PC-3 (cell line): ENCODE measurements at regions not wholly inside any gene's neighbourhood (a gene's known extent, or its start where the extent isn't known, plus 50 kb on each side); places are given as distances from the start of the nearest gene placed in this dataset.

ENCODE experiments used
- ATAC-seq: fragments of 200-7000 bp; cut with Tn5 transposase; 2 replicates; pipeline ENCODE4 v1.9.1; 2020; ENCODE audit warnings: mild to moderate bottlenecking, moderate library complexity
- BruUV-seq: library from RNA; stranded (reverse); fragments of 400-500 nt; replicated peaks from 2 replicates; lab custom pipeline; 2021; lab: Mats Ljungman, UMichigan
- CTCF ChIA-PET: fragments of 300-600 bp; sonication (Branson Sonifier 250); formaldehyde crosslinking; loops from one replicate; lab custom pipeline; 2022; ENCODE audit warnings: antibody characterized with exemption; lab: Charles Lee
- POLR2A ChIA-PET: fragments of 300-600 bp; sonication (Branson Sonifier 250); formaldehyde crosslinking; loops from one replicate; lab custom pipeline; 2022; ENCODE audit warnings: antibody characterized with exemption; ENCODE audit not compliant: unreplicated experiment; lab: Charles Lee
- DNase-seq: peaks from one replicate; pipeline ENCODE4 v3.0.0-alpha.2; 2015
- H2AFZ ChIP-seq: fragments of 300-600 bp; sonication (generic); 2 replicates; pipeline ENCODE4 v1.6.0; 2016; ENCODE audit warnings: antibody characterized with exemption, low read length
- H3F3A ChIP-seq: fragments of 300-600 bp; sonication (generic); one replicate; pipeline ENCODE4 v1.6.0; 2017; ENCODE audit warnings: antibody characterized with exemption, low read length, control low read depth, mild to moderate bottlenecking; ENCODE audit not compliant: unreplicated experiment
- H3K27ac ChIP-seq: fragments of 300-600 bp; sonication (generic); 2 replicates; pipeline ENCODE4 v1.5.1; 2016; ENCODE audit warnings: mild to moderate bottlenecking, low read length
- H3K27me3 ChIP-seq: fragments of 300-600 bp; sonication (generic); 2 replicates; pipeline ENCODE4 v1.6.1; 2016; ENCODE audit warnings: low read length, mixed read lengths
- H3K36me3 ChIP-seq: fragments of 300-600 bp; sonication (generic); 2 replicates; pipeline ENCODE4 v1.6.1; 2016; ENCODE audit warnings: low read depth, mixed run types, low read length, mixed read lengths
- H3K4me1 ChIP-seq: fragments of 300-600 bp; sonication (generic); 2 replicates; pipeline ENCODE4 v1.5.1; 2016; ENCODE audit warnings: low read length; ENCODE audit not compliant: insufficient read depth
- H3K4me2 ChIP-seq: fragments of 300-600 bp; sonication (generic); 2 replicates; pipeline ENCODE4 v1.6.0; 2016; ENCODE audit warnings: low read length
- H3K4me3 ChIP-seq: fragments of 300-600 bp; sonication (generic); 2 replicates; pipeline ENCODE4 v1.5.1; 2016; ENCODE audit warnings: mild to moderate bottlenecking, low read length, mixed read lengths
- H3K79me2 ChIP-seq: fragments of 300-600 bp; sonication (generic); 2 replicates; pipeline ENCODE4 v1.6.1; 2017; ENCODE audit warnings: low read length, mixed read lengths
- H3K9ac ChIP-seq: fragments of 300-600 bp; sonication (generic); 2 replicates; pipeline ENCODE4 v1.6.0; 2016; ENCODE audit warnings: mild to moderate bottlenecking, low read length
- H3K9me2 ChIP-seq: fragments of 300-600 bp; sonication (generic); replicated peaks from 2 replicates; pipeline ENCODE4 v1.6.1; 2016; ENCODE audit warnings: mixed run types, low read length, mixed read lengths
- H3K9me3 ChIP-seq: fragments of 300-600 bp; sonication (generic); 2 replicates; pipeline ENCODE4 v1.6.1; 2016; ENCODE audit warnings: low read length, mixed read lengths
- H4K20me1 ChIP-seq: fragments of 300-600 bp; sonication (generic); 2 replicates; pipeline ENCODE4 v1.6.1; 2016; ENCODE audit warnings: low read length, mixed read lengths
- EZH2 ChIP-seq: fragments of 300-600 bp; sonication (generic); IDR thresholded peaks from one replicate; pipeline ENCODE4 v1.6.1; 2017; ENCODE audit warnings: antibody characterized with exemption, mild to moderate bottlenecking, low read length; ENCODE audit not compliant: unreplicated experiment
- EZH2phosphoT487 ChIP-seq: fragments of 300-600 bp; sonication (generic); IDR thresholded peaks from 2 replicates; pipeline ENCODE4 v1.6.1; 2018; ENCODE audit warnings: mild to moderate bottlenecking, antibody characterized with exemption, low read length, borderline replicate concordance
- intact Hi-C: fragments of 100-400 bp; cut with micrococcal nuclease; formaldehyde crosslinking; loops from 2 replicates; pipeline ENCODE4 v1.9.0; 2023
- TF ChIP-seq, protein P1 (sequence below): fragments of 300-600 bp; sonication (generic); conservative IDR thresholded peaks from 2 replicates; pipeline ENCODE4 v1.5.1; 2017; ENCODE audit warnings: antibody characterized with exemption, low read depth, mild to moderate bottlenecking, low read length

DNA sequence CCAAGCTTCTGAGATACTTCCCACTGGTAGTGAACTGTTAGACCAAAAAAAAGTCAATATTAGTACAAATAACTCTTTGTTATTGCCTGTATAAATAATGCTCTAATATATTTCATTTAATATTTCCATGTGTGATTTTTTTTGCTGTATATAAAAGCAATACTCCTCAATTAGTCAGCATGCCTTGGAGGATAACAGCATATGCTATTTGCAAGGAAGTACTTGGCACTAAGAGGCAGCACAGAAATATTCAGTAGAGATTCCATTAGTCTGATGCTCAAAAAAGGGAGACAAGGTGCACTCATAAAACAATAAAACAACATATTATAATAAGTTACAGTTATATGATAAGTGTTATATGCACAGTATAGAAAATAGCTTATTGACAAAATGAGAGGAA lies 296.6 kb upstream of the MPDZ start:
- POLR2A ChIA-PET, result no interaction called here
- ATAC-seq, result no peak
- H3K9me2 ChIP-seq, result no peaks in the 10 kb centered on the region

DNA sequence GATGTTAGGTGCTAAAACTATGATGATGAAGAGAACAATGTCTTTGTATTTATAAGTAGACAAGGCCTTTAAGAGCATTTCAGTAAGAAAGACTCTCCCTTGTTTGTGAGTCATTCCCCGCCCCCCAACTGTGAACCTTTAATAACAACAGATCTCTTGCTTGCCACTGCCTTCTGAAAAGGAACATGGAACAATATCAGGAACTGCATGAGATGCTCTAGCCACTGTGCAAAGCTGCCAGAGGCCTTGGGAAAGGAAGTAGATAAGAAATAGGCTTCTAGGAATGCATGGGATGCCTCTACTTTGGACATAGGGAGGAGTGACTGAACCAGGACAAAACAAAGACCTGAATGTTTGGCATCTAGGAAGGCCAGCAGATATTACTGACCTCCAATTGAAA lies 296.1 kb upstream of the MPDZ start:
- TF ChIP-seq EZH2phosphoT487, result no peak
- TF ChIP-seq EZH2, result no peak
- TF ChIP-seq, protein P1, sequence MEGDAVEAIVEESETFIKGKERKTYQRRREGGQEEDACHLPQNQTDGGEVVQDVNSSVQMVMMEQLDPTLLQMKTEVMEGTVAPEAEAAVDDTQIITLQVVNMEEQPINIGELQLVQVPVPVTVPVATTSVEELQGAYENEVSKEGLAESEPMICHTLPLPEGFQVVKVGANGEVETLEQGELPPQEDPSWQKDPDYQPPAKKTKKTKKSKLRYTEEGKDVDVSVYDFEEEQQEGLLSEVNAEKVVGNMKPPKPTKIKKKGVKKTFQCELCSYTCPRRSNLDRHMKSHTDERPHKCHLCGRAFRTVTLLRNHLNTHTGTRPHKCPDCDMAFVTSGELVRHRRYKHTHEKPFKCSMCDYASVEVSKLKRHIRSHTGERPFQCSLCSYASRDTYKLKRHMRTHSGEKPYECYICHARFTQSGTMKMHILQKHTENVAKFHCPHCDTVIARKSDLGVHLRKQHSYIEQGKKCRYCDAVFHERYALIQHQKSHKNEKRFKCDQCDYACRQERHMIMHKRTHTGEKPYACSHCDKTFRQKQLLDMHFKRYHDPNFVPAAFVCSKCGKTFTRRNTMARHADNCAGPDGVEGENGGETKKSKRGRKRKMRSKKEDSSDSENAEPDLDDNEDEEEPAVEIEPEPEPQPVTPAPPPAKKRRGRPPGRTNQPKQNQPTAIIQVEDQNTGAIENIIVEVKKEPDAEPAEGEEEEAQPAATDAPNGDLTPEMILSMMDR, result no peak
- Histone ChIP-seq H3K4me3 (no peak overlapping the region), H3K27me3 (no peaks in the 10 kb centered on the region), H3K9me3 (no peaks in the 10 kb centered on the region), H3K9ac (no peak overlapping the region), H3F3A (no peaks in the 10 kb centered on the region), H3K4me2 (no peak overlapping the region), H3K79me2 (no peaks in the 10 kb centered on the region), H4K20me1 (no peaks in the 10 kb centered on the region), H3K9me2 (no peaks in the 10 kb centered on the region), H2AFZ (no peak overlapping the region), H3K27ac (no peak overlapping the region), H3K4me1 (no peaks in the 10 kb centered on the region), H3K36me3 (no peaks in the 10 kb centered on the region)
- intact Hi-C loops, result no loop called here
- BruUV-seq, result no TSS peak
- ATAC-seq, result no peak
- no peak for DNase-seq
- ChIA-PET POLR2A (no interaction called here), CTCF (no interaction called here)

More for the DNA sequence above, 296.6 kb upstream of the MPDZ start:
- H3K4me2 ChIP-seq, result no peak overlapping the region
- H3F3A ChIP-seq, result no peaks in the 10 kb centered on the region
- no peak overlapping the region for H3K4me3 ChIP-seq
- BruUV-seq, result no TSS peak
- no peak overlapping the region for H3K9ac ChIP-seq
- no peaks in the 10 kb centered on the region for H4K20me1 ChIP-seq
- no peak for DNase-seq
- H3K27ac ChIP-seq, result no peak overlapping the region
- CTCF ChIA-PET, result interaction anchor here (0.7 kb wide), 1 partner anchor 28 kb away, joined by 3 read pairs; no protein-coding TSS in a partner anchor
- no peaks in the 10 kb centered on the region for H3K36me3 ChIP-seq
- H2AFZ ChIP-seq, result no peak overlapping the region
- TF ChIP-seq EZH2 (no peak), EZH2phosphoT487 (no peak)
- TF ChIP-seq, protein P1, result no peak
- H3K79me2 ChIP-seq, result no peaks in the 10 kb centered on the region
- no peaks in the 10 kb centered on the region for H3K4me1 ChIP-seq
- no peaks in the 10 kb centered on the region for H3K27me3 ChIP-seq
- intact Hi-C loops, result no loop called here
- H3K9me3 ChIP-seq, result no peaks in the 10 kb centered on the region

DNA sequence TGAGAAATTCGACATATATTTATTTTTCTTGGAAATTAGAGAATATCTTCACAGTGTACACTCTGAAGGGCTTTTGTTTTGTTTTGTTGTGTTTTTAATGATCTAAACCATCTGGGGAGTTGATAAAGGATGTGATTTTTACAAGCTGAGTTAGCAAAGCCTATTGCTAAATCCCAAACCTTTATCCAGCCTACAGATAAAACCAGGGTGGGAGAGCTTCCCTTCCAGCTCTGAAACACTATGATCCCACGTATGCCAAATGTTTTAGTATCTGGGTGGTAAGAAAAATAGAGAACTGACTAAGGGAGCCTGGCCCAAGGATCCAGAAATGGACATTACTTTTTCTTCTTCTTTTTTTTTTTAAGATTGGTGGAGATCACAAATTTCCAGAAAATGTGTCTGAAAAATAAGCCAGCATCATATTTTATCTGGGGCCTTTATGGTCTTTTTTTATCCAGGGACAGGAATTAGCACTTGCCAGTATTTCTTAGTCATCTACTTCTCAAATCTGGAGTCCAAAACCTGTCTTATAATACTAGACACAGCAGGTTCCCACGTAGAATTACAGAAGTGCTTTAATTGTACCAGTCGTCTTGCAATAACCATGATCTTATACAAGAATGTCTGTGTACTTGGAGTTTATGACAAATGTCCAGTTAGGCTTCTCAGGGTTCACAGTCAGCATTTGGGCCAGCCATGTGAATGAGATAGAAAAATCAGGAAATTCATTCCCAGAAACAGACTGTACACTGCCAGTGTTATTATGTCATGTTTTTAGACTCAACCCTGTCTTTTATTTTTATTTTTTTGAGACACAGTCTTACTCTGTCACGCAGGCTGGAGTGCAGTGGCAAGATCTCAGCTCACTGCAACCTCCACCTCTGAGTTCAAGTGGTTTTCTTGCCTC lies 290.8 kb upstream of the MPDZ start:
- Histone ChIP-seq H3K4me1 (no peaks in the 10 kb centered on the region), H4K20me1 (no peaks in the 10 kb centered on the region), H3K36me3 (no peaks in the 10 kb centered on the region), H3K4me2 (no peak overlapping the region), H3K4me3 (no peak overlapping the region), H3K79me2 (no peaks in the 10 kb centered on the region), H3K9me3 (no peaks in the 10 kb centered on the region), H3K27me3 (no peaks in the 10 kb centered on the region), H2AFZ (no peak overlapping the region), H3K9me2 (no peaks in the 10 kb centered on the region), H3K27ac (no peak overlapping the region), H3K9ac (no peak overlapping the region), H3F3A (no peaks in the 10 kb centered on the region)
- DNase-seq (no peak), ATAC-seq (no peak)
- TF ChIP-seq, protein P1, result no peak
- TF ChIP-seq EZH2, result no peak
- no peak for TF ChIP-seq EZH2phosphoT487
- intact Hi-C loops, result no loop called here
- ChIA-PET POLR2A (no interaction called here), CTCF (no interaction called here)
- no TSS peak for BruUV-seq
